ENCODE measurements at regions not wholly inside any gene's neighbourhood (a gene's known extent, or its start where the extent isn't known, plus 50 kb on each side); places are given as distances from the start of the nearest gene placed in this dataset.

- TF ChIP-seq ZNF592 (IDR thresholded peaks at IDR 0.05) (no peak), ATF2 (IDR thresholded peaks at IDR 0.05; ENCODE audit: low read length) (no peak), ZBTB33 (IDR thresholded peaks at IDR 0.05) (no peak), ZNF207 (IDR thresholded peaks at IDR 0.05; ENCODE audit: borderline replicate concordance) (no peak)
Measured at GRCh38 chr16:73390936-73391335, 343.0 kb upstream of the ZFHX3 start (continued).

- ChIA-PET POLR2A (no interaction called here), CTCF (no interaction called here), RAD21 (ENCODE audit: unreplicated experiment) (no interaction called here), SMC1A (ENCODE audit: uncharacterized antibody, unreplicated experiment) (no interaction called here)
- 36% methylated on average over 5 of the region's 5 CpGs for WGBS (ENCODE audit: insufficient coverage, insufficient replicate concordance, low lambda C conversion rate, missing lambda C conversion rate)
- in situ Hi-C loops (cut with MboI), result no loop called here
- intact Hi-C loops (cut with micrococcal nuclease; ENCODE audit: unreplicated experiment), result no loop called here
- H3K9ac ChIP-seq (ENCODE audit: control insufficient read depth, insufficient read depth, low read length), result no peak overlapping the region
- BruUV-seq (replicated peaks), result no TSS peak
- H3K9me3 ChIP-seq (replicated peaks; ENCODE audit: control insufficient read depth, insufficient read depth, low read length), result no peaks in the 10 kb centered on the region
- H3K79me2 ChIP-seq (ENCODE audit: control insufficient read depth, insufficient read depth, low read length), result no peaks in the 10 kb centered on the region
- H3K27me3 ChIP-seq (replicated peaks in 1 of 2; ENCODE audit: control insufficient read depth in 2 of 2, insufficient read depth in 2 of 2, low read length in 1 of 2), result no peaks in the 10 kb centered on the region
- H3K27ac ChIP-seq (ENCODE audit: control insufficient read depth, insufficient read depth), result no peak overlapping the region
- H3K4me3 ChIP-seq, result no peak overlapping the region
- DNase-seq (ENCODE audit: low read depth, low spot score) (no peak), FAIRE-seq (no peak), ATAC-seq (no peak)
- H4K20me1 ChIP-seq (ENCODE audit: control insufficient read depth, insufficient read depth), result no peaks in the 10 kb centered on the region
- no peak overlapping the region for H3K4me2 ChIP-seq (ENCODE audit: control insufficient read depth, insufficient read depth)
- H2AFZ ChIP-seq (ENCODE audit: control insufficient read depth, low read depth, low read length), result no peak overlapping the region
- no peaks in the 10 kb centered on the region for H3K36me3 ChIP-seq (ENCODE audit: control insufficient read depth in 2 of 2, insufficient read depth in 2 of 2, low read length in 1 of 2)
- H3K4me1 ChIP-seq (ENCODE audit: control insufficient read depth, insufficient read depth, low read length), result no peaks in the 10 kb centered on the region
- TF ChIP-seq SIN3A (IDR thresholded peaks at IDR 0.05; ENCODE audit: low read depth, low read length), result no peak
- no peak for TF ChIP-seq ZBTB4 (CRISPR knock-in tag; IDR thresholded peaks at IDR 0.05)
- no peak for TF ChIP-seq IRF5 (IDR thresholded peaks at IDR 0.05; ENCODE audit: borderline replicate concordance)
- TF ChIP-seq NRF1 (conservative IDR thresholded peaks at IDR 0.05; ENCODE audit: low read depth, low read length), result no peak
Measured at GRCh38 chr16:73390491-73390890, 342.6 kb upstream of the ZFHX3 start.
